Uterus (tissue), 3 donors: ENCODE measurements at regions not wholly inside any gene's neighbourhood (a gene's known extent, or its start where the extent isn't known, plus 50 kb on each side); places are given as distances from the start of the nearest gene placed in this dataset.

Experiments
- DNase-seq, 2 donors: peaks; one replicate each; pipeline ENCODE4 v3.0.0-alpha.2; 2019 to 2020
- H3K27ac ChIP-seq, 2 donors: fragments of 200-600 bp; sonication (generic); 1 replicate in 1 of 2; 2 replicates in 1 of 2; pipeline ENCODE4 v1.5.1; 2016 to 2018
- H3K27me3 ChIP-seq, 2 donors: fragments of 200-600 bp; sonication (generic); one replicate each; pipeline ENCODE4 v1.5.1; 2018 to 2019; ENCODE audit warnings: control low read depth in 1 of 2
- H3K36me3 ChIP-seq, 2 donors: fragments of 200-600 bp; sonication (generic); one replicate each; pipeline ENCODE4 v1.5.1; 2019; ENCODE audit warnings: control low read depth in 1 of 2
- H3K4me1 ChIP-seq, 2 donors: fragments of 200-600 bp; sonication (generic); one replicate each; pipeline ENCODE4 v1.5.1; 2018 to 2019; ENCODE audit warnings: control low read depth in 1 of 2
- H3K4me3 ChIP-seq, 2 donors: fragments of 200-600 bp; sonication (generic); 1 replicate in 1 of 2; 2 replicates in 1 of 2; pipeline ENCODE4 v1.5.1; 2018 to 2019; ENCODE audit warnings: mild to moderate bottlenecking in 1 of 2
- H3K9me3 ChIP-seq, 2 donors: fragments of 200-600 bp; sonication (generic); one replicate each; pipeline ENCODE4 v1.5.1; 2019; ENCODE audit warnings: control low read depth in 1 of 2
- POLR2A ChIP-seq, 2 donors: fragments of 450-650 bp; IDR thresholded peaks; one replicate each; pipeline ENCODE4 v1.6.1; 2016; ENCODE audit warnings: antibody characterized with exemption in 2 of 2, mild to moderate bottlenecking in 1 of 2, moderate library complexity in 1 of 2
- intact Hi-C: fragments of 100-400 bp; cut with DNase I; formaldehyde crosslinking; loops from one replicate; pipeline ENCODE4 v1.15.1; 2023; ENCODE audit warnings: low total_unique reads
- TF ChIP-seq, protein P1 (sequence below), 4 experiments: fragments of 200-600 bp in 2 of 4; fragments of 450-650 bp in 2 of 4; sonication (generic) in 2 of 4; IDR thresholded peaks; one replicate each; pipeline ENCODE4 v1.5.1; 2016 to 2019; ENCODE audit warnings: antibody characterized with exemption in 4 of 4, mild to moderate bottlenecking in 2 of 4, moderate library complexity in 1 of 4
- donor health status: DM: yes; HTN: yes; CAD: no.

DNA sequence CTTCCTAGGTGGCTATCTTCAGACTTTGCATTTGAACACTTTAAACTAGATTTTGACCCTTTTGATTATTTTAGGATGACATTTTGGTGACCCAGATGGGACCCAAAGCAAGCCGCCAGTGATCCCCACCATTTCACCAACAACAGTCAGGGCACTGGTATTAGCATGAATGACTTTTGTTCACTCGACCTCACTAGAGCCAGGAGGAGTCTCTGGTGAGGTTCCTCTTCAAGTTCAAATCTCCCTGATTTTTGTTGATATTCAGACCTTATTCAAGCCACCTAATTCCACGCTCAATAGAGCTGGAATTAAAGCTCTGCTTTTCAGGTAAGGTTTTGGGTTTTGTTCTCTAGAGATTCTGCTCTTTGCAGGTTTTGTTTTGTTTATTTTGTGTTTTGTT is 202.3 kb downstream of the MREG start:
- TF ChIP-seq POLR2A (IDR thresholded peaks at IDR 0.05), result no peak
- TF ChIP-seq, protein P1, sequence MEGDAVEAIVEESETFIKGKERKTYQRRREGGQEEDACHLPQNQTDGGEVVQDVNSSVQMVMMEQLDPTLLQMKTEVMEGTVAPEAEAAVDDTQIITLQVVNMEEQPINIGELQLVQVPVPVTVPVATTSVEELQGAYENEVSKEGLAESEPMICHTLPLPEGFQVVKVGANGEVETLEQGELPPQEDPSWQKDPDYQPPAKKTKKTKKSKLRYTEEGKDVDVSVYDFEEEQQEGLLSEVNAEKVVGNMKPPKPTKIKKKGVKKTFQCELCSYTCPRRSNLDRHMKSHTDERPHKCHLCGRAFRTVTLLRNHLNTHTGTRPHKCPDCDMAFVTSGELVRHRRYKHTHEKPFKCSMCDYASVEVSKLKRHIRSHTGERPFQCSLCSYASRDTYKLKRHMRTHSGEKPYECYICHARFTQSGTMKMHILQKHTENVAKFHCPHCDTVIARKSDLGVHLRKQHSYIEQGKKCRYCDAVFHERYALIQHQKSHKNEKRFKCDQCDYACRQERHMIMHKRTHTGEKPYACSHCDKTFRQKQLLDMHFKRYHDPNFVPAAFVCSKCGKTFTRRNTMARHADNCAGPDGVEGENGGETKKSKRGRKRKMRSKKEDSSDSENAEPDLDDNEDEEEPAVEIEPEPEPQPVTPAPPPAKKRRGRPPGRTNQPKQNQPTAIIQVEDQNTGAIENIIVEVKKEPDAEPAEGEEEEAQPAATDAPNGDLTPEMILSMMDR (IDR thresholded peaks at IDR 0.05), result no peak
- DNase-seq, result no peak
- Histone ChIP-seq H3K4me1 (no peaks in the 10 kb centered on the region), H3K4me3 (no peak overlapping the region), H3K27me3 (no peaks in the 10 kb centered on the region), H3K27ac (no peak overlapping the region), H3K9me3 (no peaks in the 10 kb centered on the region), H3K36me3 (no peaks in the 10 kb centered on the region)
- intact Hi-C loops, result no loop called here

DNA sequence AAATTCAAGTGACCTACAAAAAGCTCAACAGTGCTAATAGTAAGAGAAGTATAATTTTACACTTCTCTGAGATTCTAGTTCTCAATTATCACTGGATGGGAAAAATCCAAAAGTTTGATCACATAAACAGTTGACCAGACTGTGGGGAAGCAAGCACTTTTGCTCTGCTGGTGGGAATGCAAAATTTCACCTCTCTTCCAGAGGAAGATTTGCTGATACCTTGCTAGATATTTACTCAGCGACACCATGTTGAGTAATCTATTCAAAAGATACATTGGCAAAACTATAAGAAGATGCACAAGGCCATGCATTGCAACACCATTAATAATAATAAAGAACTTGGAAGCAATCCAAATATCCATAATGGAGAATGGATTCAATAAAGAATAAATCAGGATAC is 204.4 kb downstream of the MREG start:
- no peak for DNase-seq

DNA sequence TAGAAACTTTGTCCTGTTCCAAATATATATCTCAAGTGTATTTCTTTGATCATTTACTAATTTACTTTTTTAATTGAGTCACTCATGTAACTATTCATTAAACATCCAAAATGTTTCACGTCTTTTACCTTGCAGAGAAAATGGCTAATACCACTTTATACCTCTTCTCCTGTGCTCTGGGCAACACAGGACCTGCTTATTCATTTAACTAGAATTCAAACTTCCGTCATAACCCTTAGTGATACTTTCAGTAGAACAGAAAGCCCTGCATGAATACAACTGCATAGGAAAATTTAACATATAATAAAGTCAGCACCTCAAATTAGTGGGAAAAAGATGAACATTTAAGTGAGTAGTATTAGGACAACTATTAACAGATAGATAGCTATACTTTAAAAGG is 205.2 kb downstream of the MREG start:
- TF ChIP-seq, protein P1 (IDR thresholded peaks at IDR 0.05), result no peak
- TF ChIP-seq POLR2A (IDR thresholded peaks at IDR 0.05), result no peak
- H3K4me3 ChIP-seq, result no peak overlapping the region
- intact Hi-C loops, result no loop called here
- H3K9me3 ChIP-seq, result no peaks in the 10 kb centered on the region
- DNase-seq, result no peak
- H3K27me3 ChIP-seq, result no peaks in the 10 kb centered on the region
- no peaks in the 10 kb centered on the region for H3K4me1 ChIP-seq
- H3K27ac ChIP-seq, result no peak overlapping the region
- H3K36me3 ChIP-seq, result no peaks in the 10 kb centered on the region

More for the DNA sequence above, 204.4 kb downstream of the MREG start:
- H3K4me3 ChIP-seq, result no peak overlapping the region
- no peak overlapping the region for H3K27ac ChIP-seq
- no peaks in the 10 kb centered on the region for H3K27me3 ChIP-seq
- TF ChIP-seq, protein P1 (IDR thresholded peaks at IDR 0.05), result no peak
- TF ChIP-seq POLR2A (IDR thresholded peaks at IDR 0.05), result no peak
- intact Hi-C loops, result no loop called here
- no peaks in the 10 kb centered on the region for H3K4me1 ChIP-seq
- no peaks in the 10 kb centered on the region for H3K9me3 ChIP-seq
- no peaks in the 10 kb centered on the region for H3K36me3 ChIP-seq

DNA sequence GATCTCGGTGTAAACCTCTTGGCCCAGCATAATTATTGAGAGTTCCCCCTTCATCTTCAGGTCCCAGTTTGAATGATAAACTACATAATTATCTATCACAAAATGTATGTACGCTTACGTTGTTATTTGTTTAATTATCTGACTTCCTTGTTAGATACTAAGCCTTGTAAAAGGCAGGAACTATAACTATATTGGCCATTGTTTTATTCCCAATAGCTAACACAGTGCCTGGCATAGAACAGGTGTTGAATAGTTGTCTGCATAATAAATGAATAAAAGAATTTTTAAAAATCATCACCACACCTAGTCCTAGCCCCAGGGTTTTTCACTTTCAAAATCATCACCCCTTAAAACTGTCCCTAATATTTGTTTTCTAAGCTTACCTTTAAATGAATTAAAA is 207.9 kb downstream of the MREG start:
- no peak for TF ChIP-seq POLR2A (IDR thresholded peaks at IDR 0.05)
- TF ChIP-seq, protein P1 (IDR thresholded peaks at IDR 0.05), result no peak
- no peaks in the 10 kb centered on the region for H3K27me3 ChIP-seq
- H3K4me1 ChIP-seq, result no peaks in the 10 kb centered on the region
- no peaks in the 10 kb centered on the region for H3K36me3 ChIP-seq
- no peak overlapping the region for H3K27ac ChIP-seq
- no peak for DNase-seq
- H3K4me3 ChIP-seq, result no peak overlapping the region
- intact Hi-C loops, result no loop called here
- H3K9me3 ChIP-seq, result peaks cover 0 to 3% of the 10 kb centered on the region in 2 donors

DNA sequence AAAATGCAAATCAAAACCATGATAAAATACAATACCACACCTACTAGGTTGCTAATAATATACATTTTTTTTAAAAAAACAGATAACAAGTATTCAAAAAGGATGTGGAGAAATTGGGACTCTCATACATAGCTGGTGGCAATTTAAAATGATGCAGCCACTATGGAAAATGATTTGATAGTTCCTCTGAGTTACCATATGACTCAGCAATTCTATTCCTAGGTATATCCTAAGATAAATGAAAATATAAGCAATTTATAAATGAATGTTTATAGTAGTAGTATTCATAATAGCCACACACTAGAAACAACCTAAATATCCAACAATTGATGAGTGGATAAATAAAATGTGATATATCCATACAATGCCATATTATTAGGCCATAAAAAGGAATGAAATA is 210.2 kb downstream of the MREG start:
- Histone ChIP-seq H3K36me3 (no peaks in the 10 kb centered on the region), H3K4me1 (no peaks in the 10 kb centered on the region), H3K4me3 (no peak overlapping the region), H3K27ac (no peak overlapping the region), H3K9me3 (peaks cover 0 to 3% of the 10 kb centered on the region in 2 donors), H3K27me3 (no peaks in the 10 kb centered on the region)
- TF ChIP-seq, protein P1 (IDR thresholded peaks at IDR 0.05), result no peak
- no peak for TF ChIP-seq POLR2A (IDR thresholded peaks at IDR 0.05)
- intact Hi-C loops, result no loop called here
- DNase-seq, result no peak
